ENCODE measurements at regions not wholly inside any gene's neighbourhood (a gene's known extent, or its start where the extent isn't known, plus 50 kb on each side); places are given as distances from the start of the nearest gene placed in this dataset.

DNA sequence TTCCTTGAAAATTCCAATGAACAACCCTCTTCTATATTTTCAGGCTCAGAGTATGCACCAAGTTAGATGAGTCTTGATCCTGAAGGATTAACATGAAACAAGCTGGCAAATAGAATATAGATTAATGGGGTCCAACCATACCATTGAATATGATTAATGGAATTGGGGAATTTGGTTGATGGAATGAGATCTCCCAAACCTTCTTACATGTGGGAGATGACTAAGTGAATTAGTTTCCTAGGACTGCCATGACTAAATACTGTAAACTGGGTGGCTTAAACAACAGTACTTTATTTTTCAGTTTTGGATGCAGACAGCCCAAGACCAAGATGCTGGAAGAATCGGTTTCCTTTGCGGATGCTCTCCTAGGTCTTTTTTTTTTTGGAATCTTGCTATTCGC lies 347.0 kb downstream of the QKI start:
- H3K4me3 ChIP-seq (ENCODE audit: low read depth, low read length) = no peak overlapping the region

DNA sequence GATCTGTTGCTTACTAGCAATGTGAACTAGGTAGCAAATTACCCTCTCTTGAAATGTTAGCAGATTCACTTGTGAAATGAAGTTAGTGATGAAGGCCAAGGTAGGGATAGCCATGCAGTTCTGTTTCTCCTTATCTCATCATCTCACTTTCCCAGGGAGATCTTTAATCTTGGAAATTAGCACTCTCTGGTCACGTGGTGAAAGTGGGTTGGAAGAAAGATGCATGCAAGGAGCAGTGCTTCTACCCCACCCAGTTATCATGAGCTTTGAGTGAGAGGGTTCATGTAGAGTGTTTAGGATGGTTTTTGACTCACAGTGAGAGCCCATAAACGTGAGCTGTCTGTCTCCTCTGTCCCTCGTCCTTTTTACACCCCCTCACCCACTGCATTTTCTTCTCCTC lies 346.3 kb downstream of the QKI start:
- H3K4me3 ChIP-seq (ENCODE audit: low read depth, low read length) = no peak overlapping the region
- DNase-seq (ENCODE audit: low read depth) = no peak
- TF ChIP-seq, protein P1, sequence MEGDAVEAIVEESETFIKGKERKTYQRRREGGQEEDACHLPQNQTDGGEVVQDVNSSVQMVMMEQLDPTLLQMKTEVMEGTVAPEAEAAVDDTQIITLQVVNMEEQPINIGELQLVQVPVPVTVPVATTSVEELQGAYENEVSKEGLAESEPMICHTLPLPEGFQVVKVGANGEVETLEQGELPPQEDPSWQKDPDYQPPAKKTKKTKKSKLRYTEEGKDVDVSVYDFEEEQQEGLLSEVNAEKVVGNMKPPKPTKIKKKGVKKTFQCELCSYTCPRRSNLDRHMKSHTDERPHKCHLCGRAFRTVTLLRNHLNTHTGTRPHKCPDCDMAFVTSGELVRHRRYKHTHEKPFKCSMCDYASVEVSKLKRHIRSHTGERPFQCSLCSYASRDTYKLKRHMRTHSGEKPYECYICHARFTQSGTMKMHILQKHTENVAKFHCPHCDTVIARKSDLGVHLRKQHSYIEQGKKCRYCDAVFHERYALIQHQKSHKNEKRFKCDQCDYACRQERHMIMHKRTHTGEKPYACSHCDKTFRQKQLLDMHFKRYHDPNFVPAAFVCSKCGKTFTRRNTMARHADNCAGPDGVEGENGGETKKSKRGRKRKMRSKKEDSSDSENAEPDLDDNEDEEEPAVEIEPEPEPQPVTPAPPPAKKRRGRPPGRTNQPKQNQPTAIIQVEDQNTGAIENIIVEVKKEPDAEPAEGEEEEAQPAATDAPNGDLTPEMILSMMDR (IDR thresholded peaks at IDR 0.05; ENCODE audit: control insufficient read depth, extremely low read depth, insufficient read depth) = no peak

More for the DNA sequence above, 347.0 kb downstream of the QKI start:
- DNase-seq (ENCODE audit: low read depth) = no peak
- TF ChIP-seq, protein P1 (IDR thresholded peaks at IDR 0.05; ENCODE audit: control insufficient read depth, extremely low read depth, insufficient read depth) = no peak

DNA sequence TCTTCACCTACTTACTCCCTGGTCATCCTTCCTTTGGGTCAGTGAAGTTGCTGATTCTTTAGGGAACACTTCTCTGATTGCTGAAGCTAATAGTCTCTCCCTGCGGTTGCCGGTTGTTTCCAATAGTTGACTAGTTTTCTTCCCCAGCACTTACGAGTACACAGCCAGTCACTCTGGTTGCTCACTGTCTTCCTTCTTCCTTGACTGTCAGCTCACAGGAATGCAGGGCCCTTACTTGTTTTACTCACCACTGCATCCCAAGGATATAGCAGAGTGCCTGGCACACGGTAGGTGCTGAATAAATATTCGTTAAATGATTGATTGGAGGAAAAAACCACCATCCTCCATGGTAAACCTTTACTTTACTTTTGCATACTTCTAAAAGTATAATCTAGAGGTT lies 345.0 kb downstream of the QKI start:
- DNase-seq (ENCODE audit: low read depth) = no peak
- TF ChIP-seq, protein P1 (IDR thresholded peaks at IDR 0.05; ENCODE audit: control insufficient read depth, extremely low read depth, insufficient read depth) = no peak
- H3K4me3 ChIP-seq (ENCODE audit: low read depth, low read length) = no peak overlapping the region

DNA sequence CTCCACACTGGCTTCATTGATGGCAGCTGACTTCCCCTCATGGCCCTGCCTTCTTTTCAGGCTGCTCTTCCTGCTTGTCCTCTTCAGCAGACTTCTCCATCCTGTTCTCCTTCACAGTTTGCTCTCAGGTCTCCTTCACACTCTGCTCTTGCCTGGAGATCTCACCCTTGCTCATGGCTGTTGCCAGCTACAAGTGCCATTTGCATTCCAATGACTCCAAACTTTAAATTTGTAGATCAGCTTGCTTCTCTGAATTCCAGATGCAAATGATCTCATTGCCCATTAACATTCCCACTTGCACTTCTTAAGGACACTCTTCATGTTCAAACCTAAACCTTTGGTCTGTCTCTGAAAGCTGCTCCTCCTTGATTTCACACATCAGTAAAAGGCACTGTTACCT lies 343.0 kb downstream of the QKI start:
- H3K4me3 ChIP-seq (ENCODE audit: low read depth, low read length) = no peak overlapping the region
- TF ChIP-seq, protein P1 (IDR thresholded peaks at IDR 0.05; ENCODE audit: control insufficient read depth, extremely low read depth, insufficient read depth) = no peak
- no peak for DNase-seq (ENCODE audit: low read depth)

DNA sequence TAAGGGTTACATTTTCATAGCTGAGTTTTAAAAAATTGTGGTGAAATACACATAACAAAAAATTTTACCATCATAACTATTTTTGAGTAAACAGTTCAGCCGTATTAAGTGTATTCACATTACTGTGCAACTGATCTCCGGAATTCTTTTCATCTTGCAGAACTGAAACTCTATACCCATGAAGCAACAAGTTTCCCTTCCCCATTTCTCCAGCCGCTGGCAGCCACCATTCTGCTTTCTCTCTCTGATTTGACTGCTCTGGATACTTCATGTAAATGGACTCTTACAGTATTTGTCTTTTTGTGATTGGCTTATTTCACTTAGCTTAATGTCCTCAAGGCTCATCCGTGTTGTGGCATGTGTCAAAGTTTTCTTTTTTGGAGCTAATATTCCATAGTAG lies 341.6 kb downstream of the QKI start:
- TF ChIP-seq, protein P1 (IDR thresholded peaks at IDR 0.05; ENCODE audit: control insufficient read depth, extremely low read depth, insufficient read depth) = no peak
- DNase-seq (ENCODE audit: low read depth) = no peak
- no peak overlapping the region for H3K4me3 ChIP-seq (ENCODE audit: low read depth, low read length)

DNA sequence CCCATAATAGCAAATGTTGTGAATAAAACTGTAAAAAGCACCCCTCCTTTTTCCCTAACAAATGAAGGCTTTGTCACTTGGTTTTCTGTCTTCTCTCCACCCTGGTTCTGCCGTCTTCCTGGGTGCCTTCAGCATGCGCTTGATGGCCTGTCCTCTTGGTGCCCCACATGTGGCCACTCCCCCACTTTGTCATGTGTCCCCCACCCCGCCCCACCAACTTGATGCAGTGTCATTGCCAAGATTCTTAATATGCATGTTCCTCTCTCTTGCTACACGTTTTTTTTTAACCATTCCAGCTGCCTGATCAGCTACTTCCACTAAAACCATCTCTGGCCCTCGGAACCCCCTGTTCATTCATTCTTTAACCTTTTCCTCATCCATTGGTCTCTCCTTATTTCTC lies 340.3 kb downstream of the QKI start:
- H3K4me3 ChIP-seq (ENCODE audit: low read depth, low read length) = no peak overlapping the region
- TF ChIP-seq, protein P1 (IDR thresholded peaks at IDR 0.05; ENCODE audit: control insufficient read depth, extremely low read depth, insufficient read depth) = no peak
- no peak for DNase-seq (ENCODE audit: low read depth)

DNA sequence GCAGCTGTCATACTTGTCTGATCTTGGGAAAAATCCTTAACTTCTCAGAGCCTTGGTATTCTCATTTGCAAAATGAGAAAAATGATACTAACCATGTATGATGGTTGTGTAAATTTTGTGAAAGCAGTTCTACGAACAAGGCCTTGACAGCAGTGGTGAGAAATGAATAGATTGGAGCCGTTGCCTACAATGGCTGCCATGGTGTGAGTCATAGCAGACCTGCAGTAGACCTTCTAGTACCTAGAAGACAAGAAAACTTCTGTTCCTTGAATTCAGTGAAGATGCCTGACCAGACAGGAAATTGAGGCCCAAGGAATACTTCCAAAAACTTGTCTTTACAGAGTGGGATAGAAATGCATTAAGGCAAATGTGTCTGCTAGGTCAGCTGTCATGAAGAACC lies 338.9 kb downstream of the QKI start:
- TF ChIP-seq, protein P1 (IDR thresholded peaks at IDR 0.05; ENCODE audit: control insufficient read depth, extremely low read depth, insufficient read depth) = no peak

More for the DNA sequence above, 338.9 kb downstream of the QKI start:
- H3K4me3 ChIP-seq (ENCODE audit: low read depth, low read length) = no peak overlapping the region
- no peak for DNase-seq (ENCODE audit: low read depth)
